GM19324 (cell line): ENCODE measurements at regions not wholly inside any gene's neighbourhood (a gene's known extent, or its start where the extent isn't known, plus 50 kb on each side); places are given as distances from the start of the nearest gene placed in this dataset.
"Not testable (repeated sequence)": the region's sequence is repeated elsewhere in the genome, so short reads cannot be mapped to it uniquely, and the experiment has no call there.

ENCODE experiments used
- ATAC-seq: cut with Tn5 transposase; IDR thresholded peaks from one replicate; pipeline ENCODE4 v1.9.1; 2021; ENCODE audit warnings: mild to moderate bottlenecking, moderate library complexity; ENCODE audit not compliant: unreplicated experiment, low FRiP score

- ATAC-seq, result no peak
These were observed 405.3 kb upstream of the LUZP2 start for GRCh38 chr11:24091594-24091993.

- ATAC-seq, result no peak
These were observed 403.5 kb upstream of the LUZP2 start for GRCh38 chr11:24093375-24093774.

GRCh38 chr11:24108609-24109008 is 388.2 kb upstream of the LUZP2 start:
- ATAC-seq, result no peak

GRCh38 chr11:24122291-24122690 is 374.6 kb upstream of the LUZP2 start:
- no peak for ATAC-seq

GRCh38 chr11:24124876-24125275 is 372.0 kb upstream of the LUZP2 start:
- ATAC-seq, result no peak

GRCh38 chr11:24131698-24132097 is 365.2 kb upstream of the LUZP2 start:
- no peak for ATAC-seq

- ATAC-seq, result no peak
These were observed 364.4 kb upstream of the LUZP2 start for GRCh38 chr11:24132471-24132870.

GRCh38 chr11:24134879-24135589 is 361.8 kb upstream of the LUZP2 start:
- ATAC-seq, result no peak

GRCh38 chr11:24142062-24142461 is 354.8 kb upstream of the LUZP2 start:
- ATAC-seq, result no peak

GRCh38 chr11:24145411-24145810 is 351.4 kb upstream of the LUZP2 start:
- no peak for ATAC-seq

- ATAC-seq, result no peak
These were observed 343.5 kb upstream of the LUZP2 start for GRCh38 chr11:24153337-24153736.

- no peak for ATAC-seq
These were observed 341.1 kb upstream of the LUZP2 start for GRCh38 chr11:24155792-24156191.

- ATAC-seq, result no peak
These were observed 339.5 kb upstream of the LUZP2 start for GRCh38 chr11:24157316-24157715.

GRCh38 chr11:24161587-24161986 is 335.3 kb upstream of the LUZP2 start:
- no peak for ATAC-seq

GRCh38 chr11:24163146-24163545 is 333.7 kb upstream of the LUZP2 start:
- no peak for ATAC-seq

GRCh38 chr11:24163841-24164240 is 333.0 kb upstream of the LUZP2 start:
- ATAC-seq, result no peak

- ATAC-seq, result no peak
These were observed 325.0 kb upstream of the LUZP2 start for GRCh38 chr11:24171869-24172268.

- ATAC-seq, result no peak
These were observed 315.3 kb upstream of the LUZP2 start for GRCh38 chr11:24181395-24182047.

GRCh38 chr11:24185535-24185934 is 311.3 kb upstream of the LUZP2 start:
- not testable (repeated sequence) for ATAC-seq

- ATAC-seq, result no peak
These were observed 300.1 kb upstream of the LUZP2 start for GRCh38 chr11:24196733-24197132.

GRCh38 chr11:24198481-24198880 is 298.4 kb upstream of the LUZP2 start:
- ATAC-seq, result no peak

GRCh38 chr11:24199461-24199860 is 297.4 kb upstream of the LUZP2 start:
- no peak for ATAC-seq
